Colonic mucosa (tissue), 4 donors: ENCODE measurements at regions not wholly inside any gene's neighbourhood (a gene's known extent, or its start where the extent isn't known, plus 50 kb on each side); places are given as distances from the start of the nearest gene placed in this dataset.

ENCODE experiments used
- DNase-seq: peaks from one replicate; pipeline ENCODE4 v3.0.0-alpha.2; 2020
- H3K27ac ChIP-seq: fragments of 200-600 bp; one replicate; pipeline ENCODE4 v1.8.0; 2021
- H3K27me3 ChIP-seq: fragments of 200-600 bp; one replicate; pipeline ENCODE4 v1.8.0; 2021
- H3K36me3 ChIP-seq: fragments of 200-600 bp; one replicate; pipeline ENCODE4 v1.8.0; 2021
- H3K4me1 ChIP-seq: fragments of 200-600 bp; one replicate; pipeline ENCODE4 v1.8.0; 2021; ENCODE audit warnings: mild to moderate bottlenecking
- H3K4me3 ChIP-seq: fragments of 200-600 bp; one replicate; pipeline ENCODE4 v1.8.0; 2021
- H3K9ac ChIP-seq, 2 donors: one replicate each; pipeline ENCODE4 v1.7.0; 2013; ENCODE audit warnings: control low read depth in 2 of 2, low read depth in 2 of 2, low read length in 2 of 2
- H3K9me3 ChIP-seq: fragments of 200-600 bp; one replicate; pipeline ENCODE4 v1.8.0; 2021
- CTCF ChIP-seq: fragments of 200-600 bp; IDR thresholded peaks from one replicate; pipeline ENCODE4 v1.8.0; 2022; ENCODE audit warnings: antibody characterized with exemption, mild to moderate bottlenecking
- intact Hi-C: fragments of 100-400 bp; cut with DNase I; formaldehyde crosslinking; loops from one replicate; pipeline ENCODE4 v1.14.1; 2022
- donor health status: healthy.
- donor health status: DM: no; HTN: no; CAD: no.
- donor health status: DM: no; HTN: no; CAD: no.

GRCh38 chr12:17151917-17152316 is 546.0 kb upstream of the LMO3 start:
- no peak overlapping the region for H3K9ac ChIP-seq
- no peaks in the 10 kb centered on the region for H3K4me1 ChIP-seq
- H3K4me3 ChIP-seq, result no peak overlapping the region
- intact Hi-C loops, result no loop called here
- DNase-seq, result no peak
- H3K27me3 ChIP-seq, result no peaks in the 10 kb centered on the region
- no peaks in the 10 kb centered on the region for H3K36me3 ChIP-seq
- no peak for TF ChIP-seq CTCF
- H3K9me3 ChIP-seq, result no peaks in the 10 kb centered on the region
- H3K27ac ChIP-seq, result no peak overlapping the region

- no peak for DNase-seq
- TF ChIP-seq CTCF, result no peak
- H3K9ac ChIP-seq, result no peak overlapping the region
- no peaks in the 10 kb centered on the region for H3K27me3 ChIP-seq
- no peaks in the 10 kb centered on the region for H3K36me3 ChIP-seq
- no peaks in the 10 kb centered on the region for H3K9me3 ChIP-seq
- intact Hi-C loops, result no loop called here
- H3K27ac ChIP-seq, result no peak overlapping the region
- H3K4me3 ChIP-seq, result no peak overlapping the region
- no peaks in the 10 kb centered on the region for H3K4me1 ChIP-seq
These were observed 542.7 kb upstream of the LMO3 start for GRCh38 chr12:17148706-17149105.

GRCh38 chr12:17142856-17143255 is 536.9 kb upstream of the LMO3 start:
- intact Hi-C loops, result no loop called here
- H3K9me3 ChIP-seq, result no peaks in the 10 kb centered on the region

GRCh38 chr12:17139931-17140330 is 534.0 kb upstream of the LMO3 start:
- no peak overlapping the region for H3K4me3 ChIP-seq
- H3K27me3 ChIP-seq, result no peaks in the 10 kb centered on the region
- intact Hi-C loops, result no loop called here
- H3K27ac ChIP-seq, result no peak overlapping the region
- H3K36me3 ChIP-seq, result no peaks in the 10 kb centered on the region
- H3K9me3 ChIP-seq, result no peaks in the 10 kb centered on the region
- TF ChIP-seq CTCF, result no peak
- no peak for DNase-seq
- no peaks in the 10 kb centered on the region for H3K4me1 ChIP-seq
- no peak overlapping the region for H3K9ac ChIP-seq

More at GRCh38 chr12:17142856-17143255, 536.9 kb upstream of the LMO3 start:
- H3K27me3 ChIP-seq, result no peaks in the 10 kb centered on the region
- no peaks in the 10 kb centered on the region for H3K36me3 ChIP-seq
- no peak overlapping the region for H3K27ac ChIP-seq
- no peaks in the 10 kb centered on the region for H3K4me1 ChIP-seq
- no peak overlapping the region for H3K4me3 ChIP-seq
- H3K9ac ChIP-seq, result no peak overlapping the region
- no peak for DNase-seq
- no peak for TF ChIP-seq CTCF

GRCh38 chr12:17137396-17137795 is 531.4 kb upstream of the LMO3 start:
- Histone ChIP-seq H3K4me3 (no peak overlapping the region), H3K9ac (no peak overlapping the region), H3K4me1 (no peaks in the 10 kb centered on the region), H3K27me3 (no peaks in the 10 kb centered on the region), H3K9me3 (no peaks in the 10 kb centered on the region), H3K27ac (no peak overlapping the region), H3K36me3 (no peaks in the 10 kb centered on the region)
- intact Hi-C loops, result no loop called here
- TF ChIP-seq CTCF, result no peak
- no peak for DNase-seq

- no peak overlapping the region for H3K27ac ChIP-seq
- TF ChIP-seq CTCF, result no peak
- no peaks in the 10 kb centered on the region for H3K4me1 ChIP-seq
- DNase-seq, result no peak
- no peaks in the 10 kb centered on the region for H3K9me3 ChIP-seq
- H3K9ac ChIP-seq, result no peak overlapping the region
- H3K4me3 ChIP-seq, result no peak overlapping the region
- H3K27me3 ChIP-seq, result no peaks in the 10 kb centered on the region
- intact Hi-C loops, result no loop called here
- H3K36me3 ChIP-seq, result no peaks in the 10 kb centered on the region
These were observed 528.4 kb upstream of the LMO3 start for GRCh38 chr12:17134315-17134714.
